Neuronal stem cell (in vitro differentiated cells): ENCODE measurements at regions not wholly inside any gene's neighbourhood (a gene's known extent, or its start where the extent isn't known, plus 50 kb on each side); places are given as distances from the start of the nearest gene placed in this dataset.

Experiments
- DNase-seq: peaks from one replicate; pipeline ENCODE4 v3.0.0-alpha.2; 2013; ENCODE audit warnings: low spot score
- H2AFZ ChIP-seq: one replicate; pipeline ENCODE4 v1.6.1; 2013; ENCODE audit warnings: mild to moderate bottlenecking, low read length, inconsistent platforms
- H2AK5ac ChIP-seq: 2 replicates; pipeline ENCODE4 v1.6.1; 2013; ENCODE audit warnings: low read depth, mild to moderate bottlenecking, inconsistent platforms, low read length, moderate library complexity, mixed read lengths
- H2BK120ac ChIP-seq: 2 replicates; pipeline ENCODE4 v1.6.1; 2013; ENCODE audit warnings: low read depth, mild to moderate bottlenecking, inconsistent platforms, low read length, moderate library complexity, mixed read lengths
- H2BK12ac ChIP-seq: one replicate; pipeline ENCODE4 v1.6.1; 2013; ENCODE audit warnings: low read length, inconsistent platforms
- H2BK15ac ChIP-seq: 2 replicates; pipeline ENCODE4 v1.6.1; 2013; ENCODE audit warnings: mild to moderate bottlenecking, low read length, inconsistent platforms, mixed read lengths
- H2BK5ac ChIP-seq: one replicate; pipeline ENCODE4 v1.6.1; 2013; ENCODE audit warnings: inconsistent platforms, mild to moderate bottlenecking, low read length, moderate library complexity
- H3K14ac ChIP-seq: one replicate; pipeline ENCODE4 v1.6.1; 2013; ENCODE audit warnings: low read length, inconsistent platforms
- H3K18ac ChIP-seq: 2 replicates; pipeline ENCODE4 v1.6.1; 2013; ENCODE audit warnings: low read length, inconsistent platforms
- H3K23ac ChIP-seq: 2 replicates; pipeline ENCODE4 v1.6.1; 2013; ENCODE audit warnings: low read depth, mild to moderate bottlenecking, mixed read lengths, low read length, inconsistent platforms; ENCODE audit not compliant: poor library complexity
- H3K27ac ChIP-seq: replicated peaks from 3 replicates; pipeline ENCODE4 v1.5.1; 2013; ENCODE audit warnings: low read length, inconsistent platforms
- H3K27me3 ChIP-seq, 3 experiments: 2 replicates each; pipeline ENCODE4 v1.6.1; 2013; ENCODE audit warnings: low read length in 3 of 3, mild to moderate bottlenecking in 2 of 3, inconsistent platforms in 1 of 3, low read depth in 1 of 3, mixed read lengths in 1 of 3, moderate library complexity in 1 of 3; ENCODE audit not compliant: control insufficient read depth in 3 of 3, insufficient read depth in 3 of 3
- H3K36me3 ChIP-seq, 2 donors: replicated peaks in 1 of 2; 2 replicates each; pipeline ENCODE4 v1.6.1; 2013; ENCODE audit warnings: low read length in 2 of 2; ENCODE audit not compliant: control insufficient read depth in 2 of 2, insufficient read depth in 2 of 2
- H3K4ac ChIP-seq: 2 replicates; pipeline ENCODE4 v1.6.1; 2013; ENCODE audit warnings: inconsistent platforms, mild to moderate bottlenecking, low read length, moderate library complexity
- H3K4me1 ChIP-seq, 2 donors: 1 replicate in 1 of 2; 2 replicates in 1 of 2; pipeline ENCODE4 v1.6.1; 2013; ENCODE audit warnings: low read length in 2 of 2, low read depth in 1 of 2; ENCODE audit not compliant: control insufficient read depth in 2 of 2, insufficient read depth in 1 of 2
- H3K4me2 ChIP-seq: one replicate; pipeline ENCODE4 v1.6.1; 2013; ENCODE audit warnings: mild to moderate bottlenecking, low read length, inconsistent platforms; ENCODE audit not compliant: insufficient read depth, poor library complexity, severe bottlenecking
- H3K4me3 ChIP-seq, 2 donors: 2 replicates each; pipeline ENCODE4 v1.5.1; 2013; ENCODE audit warnings: low read length in 2 of 2, mild to moderate bottlenecking in 2 of 2, inconsistent platforms in 1 of 2, moderate library complexity in 1 of 2
- H3K79me1 ChIP-seq: one replicate; pipeline ENCODE4 v1.6.1; 2013; ENCODE audit warnings: low read depth, mild to moderate bottlenecking, inconsistent platforms, low read length, moderate library complexity
- H3K9ac ChIP-seq: one replicate; pipeline ENCODE4 v1.6.1; 2013; ENCODE audit warnings: mild to moderate bottlenecking, low read depth, low read length, inconsistent platforms; ENCODE audit not compliant: poor library complexity
- H3K9me3 ChIP-seq, 2 donors: replicated peaks in 1 of 2; 2 replicates each; pipeline versions ENCODE3 to v1.6.1; 2013; ENCODE audit warnings: low read length in 2 of 2, mild to moderate bottlenecking in 2 of 2, inconsistent platforms in 1 of 2, low read depth in 1 of 2, mixed read lengths in 1 of 2, moderate library complexity in 1 of 2; ENCODE audit not compliant: control insufficient read depth in 2 of 2, insufficient read depth in 1 of 2
- H4K8ac ChIP-seq: one replicate; pipeline ENCODE4 v1.6.1; 2013; ENCODE audit warnings: low read depth, mild to moderate bottlenecking, inconsistent platforms, low read length, moderate library complexity
- H4K91ac ChIP-seq: one replicate; pipeline ENCODE4 v1.6.1; 2013; ENCODE audit warnings: low read length, low read depth, mild to moderate bottlenecking, inconsistent platforms; ENCODE audit not compliant: poor library complexity
- WGBS, 2 donors: extraction: QIAGEN DNeasy Blood & Tissue Kit; methylation state at CpG; one replicate each; pipeline ENCODE4 v1.1.7; 2013; ENCODE audit warnings: missing lambda C conversion rate in 2 of 2, mixed read lengths in 1 of 2; ENCODE audit not compliant: insufficient read length in 2 of 2, insufficient replicate concordance in 1 of 2; ENCODE audit errors: extremely low coverage in 2 of 2; 5-methylcytosine and 5-hydroxymethylcytosine counted together

GRCh38 chr13:73551736-73552135, 492.9 kb downstream of the KLF5 start:
- H2BK5ac ChIP-seq, result no peak overlapping the region
- H2AK5ac ChIP-seq, result no peak overlapping the region
- H3K27me3 ChIP-seq, result no peaks in the 10 kb centered on the region
- no peak for DNase-seq
- no peaks in the 10 kb centered on the region for H3K79me1 ChIP-seq
- peaks cover 0 to 5% of the 10 kb centered on the region in 2 donors for H3K4me1 ChIP-seq
- H2BK120ac ChIP-seq, result no peak overlapping the region
- H3K9me3 ChIP-seq, result no peaks in the 10 kb centered on the region
- H3K4me3 ChIP-seq, result no peak overlapping the region
- H3K4ac ChIP-seq, result no peak overlapping the region
- no peak overlapping the region for H3K27ac ChIP-seq
- no peaks in the 10 kb centered on the region for H3K36me3 ChIP-seq
- H2AFZ ChIP-seq, result no peak overlapping the region
- H4K91ac ChIP-seq, result no peak overlapping the region
- H3K4me2 ChIP-seq, result no peak overlapping the region
- no peak overlapping the region for H3K18ac ChIP-seq
- no peak overlapping the region for H3K14ac ChIP-seq
- WGBS, 2 donors, result no CpG with 5 or more reads among the region's 2 CpGs
- H3K9ac ChIP-seq, result no peak overlapping the region
- H3K23ac ChIP-seq, result no peak overlapping the region
- H4K8ac ChIP-seq, result no peak overlapping the region
- no peak overlapping the region for H2BK15ac ChIP-seq
- H2BK12ac ChIP-seq, result no peak overlapping the region

- Histone ChIP-seq H3K4me2 (no peak overlapping the region), H3K9me3 (no peaks in the 10 kb centered on the region), H2BK120ac (no peak overlapping the region), H3K4me1 (peaks cover 0 to 5% of the 10 kb centered on the region in 2 donors), H4K91ac (no peak overlapping the region), H2BK5ac (no peak overlapping the region), H3K23ac (no peak overlapping the region), H3K9ac (no peak overlapping the region), H3K79me1 (no peaks in the 10 kb centered on the region), H3K27me3 (no peaks in the 10 kb centered on the region), H3K4ac (no peak overlapping the region), H3K4me3 (no peak overlapping the region), H2BK12ac (no peak overlapping the region), H3K36me3 (no peaks in the 10 kb centered on the region), H2AK5ac (no peak overlapping the region), H3K14ac (no peak overlapping the region), H2AFZ (no peak overlapping the region), H4K8ac (no peak overlapping the region), H3K27ac (no peak overlapping the region), H2BK15ac (no peak overlapping the region), H3K18ac (no peak overlapping the region)
- WGBS, 2 donors, result no CpG with 5 or more reads among the region's 3 CpGs
- no peak for DNase-seq
Observed at GRCh38 chr13:73549717-73550116, 490.9 kb downstream of the KLF5 start.

GRCh38 chr13:73548449-73548848, 489.6 kb downstream of the KLF5 start:
- no peak overlapping the region for H3K9ac ChIP-seq
- H2BK5ac ChIP-seq, result no peak overlapping the region
- no peaks in the 10 kb centered on the region for H3K36me3 ChIP-seq
- H3K79me1 ChIP-seq, result no peaks in the 10 kb centered on the region
- no peak overlapping the region for H3K23ac ChIP-seq
- WGBS, 2 donors, result no CpG with 5 or more reads among the region's 2 CpGs
- no peak overlapping the region for H3K18ac ChIP-seq
- no peak overlapping the region for H3K4me3 ChIP-seq
- no peak overlapping the region for H4K91ac ChIP-seq
- H4K8ac ChIP-seq, result no peak overlapping the region
- H3K4me1 ChIP-seq, result peaks cover 0 to 5% of the 10 kb centered on the region in 2 donors
- no peak overlapping the region for H2BK15ac ChIP-seq
- no peak overlapping the region for H3K4me2 ChIP-seq
- DNase-seq, result no peak
- no peak overlapping the region for H2BK120ac ChIP-seq
- H2BK12ac ChIP-seq, result no peak overlapping the region
- no peak overlapping the region for H3K14ac ChIP-seq
- H3K9me3 ChIP-seq, result no peaks in the 10 kb centered on the region
- H3K4ac ChIP-seq, result no peak overlapping the region
- no peaks in the 10 kb centered on the region for H3K27me3 ChIP-seq
- H2AFZ ChIP-seq, result no peak overlapping the region
- H3K27ac ChIP-seq, result no peak overlapping the region
- H2AK5ac ChIP-seq, result no peak overlapping the region

- H2BK15ac ChIP-seq, result no peak overlapping the region
- no peak overlapping the region for H2BK12ac ChIP-seq
- WGBS, 2 donors, result no CpG with 5 or more reads among the region's 1 CpG
- H3K36me3 ChIP-seq, result no peaks in the 10 kb centered on the region
- no peaks in the 10 kb centered on the region for H3K9me3 ChIP-seq
- H3K79me1 ChIP-seq, result no peaks in the 10 kb centered on the region
- H4K8ac ChIP-seq, result no peak overlapping the region
- no peak overlapping the region for H3K23ac ChIP-seq
- H2AK5ac ChIP-seq, result no peak overlapping the region
- no peak overlapping the region for H3K4me3 ChIP-seq
- DNase-seq, result no peak
- H2BK5ac ChIP-seq, result no peak overlapping the region
- no peak overlapping the region for H2AFZ ChIP-seq
- no peak overlapping the region for H3K4ac ChIP-seq
- H3K27ac ChIP-seq, result no peak overlapping the region
- no peak overlapping the region for H2BK120ac ChIP-seq
- no peak overlapping the region for H3K4me2 ChIP-seq
- no peak overlapping the region for H4K91ac ChIP-seq
- H3K18ac ChIP-seq, result no peak overlapping the region
- no peaks in the 10 kb centered on the region for H3K27me3 ChIP-seq
- H3K4me1 ChIP-seq, result peaks cover 0 to 5% of the 10 kb centered on the region in 2 donors
- H3K9ac ChIP-seq, result no peak overlapping the region
- H3K14ac ChIP-seq, result no peak overlapping the region
Observed at GRCh38 chr13:73547239-73547638, 488.4 kb downstream of the KLF5 start.
